Liver (tissue), 8 donors: ENCODE measurements at regions not wholly inside any gene's neighbourhood (a gene's known extent, or its start where the extent isn't known, plus 50 kb on each side); places are given as distances from the start of the nearest gene placed in this dataset.

Experiments
- DNase-seq: peaks from one replicate; pipeline ENCODE4 v3.0.0-alpha.2; 2017; ENCODE audit warnings: low spot score
- H3K27ac ChIP-seq, 2 donors: one replicate each; pipeline ENCODE4 v1.7.0; 2013; ENCODE audit warnings: inconsistent platforms in 2 of 2, low read length in 2 of 2, control low read depth in 1 of 2, low read depth in 1 of 2, mild to moderate bottlenecking in 1 of 2
- H3K27me3 ChIP-seq, 4 donors: one replicate each; pipeline versions ENCODE4 v1.6.1 to v1.7.0; 2013; ENCODE audit warnings: low read length in 3 of 4, inconsistent platforms in 1 of 4, mild to moderate bottlenecking in 1 of 4, moderate library complexity in 1 of 4; ENCODE audit not compliant: control insufficient read depth in 4 of 4, insufficient read depth in 4 of 4
- H3K36me3 ChIP-seq, 4 donors: one replicate each; pipeline versions ENCODE4 v1.6.1 to v1.7.0; 2013; ENCODE audit warnings: low read length in 3 of 4, mild to moderate bottlenecking in 3 of 4, low read depth in 1 of 4, moderate library complexity in 1 of 4; ENCODE audit not compliant: control insufficient read depth in 4 of 4, insufficient read depth in 3 of 4
- H3K4me1 ChIP-seq, 4 donors: one replicate each; pipeline versions ENCODE4 v1.6.1 to v1.7.0; 2013; ENCODE audit warnings: low read length in 3 of 4, mild to moderate bottlenecking in 3 of 4, moderate library complexity in 1 of 4; ENCODE audit not compliant: control insufficient read depth in 4 of 4, insufficient read depth in 4 of 4
- H3K4me3 ChIP-seq, 3 donors: one replicate each; pipeline versions ENCODE4 v1.6.1 to v1.7.0; 2013; ENCODE audit warnings: low read length in 3 of 3, control low read depth in 1 of 3, low read depth in 1 of 3, mild to moderate bottlenecking in 1 of 3
- H3K9ac ChIP-seq, 2 donors: one replicate each; pipeline ENCODE4 v1.7.0; 2013; ENCODE audit warnings: low read length in 2 of 2, mild to moderate bottlenecking in 2 of 2, moderate library complexity in 2 of 2, control low read depth in 1 of 2, low read depth in 1 of 2
- H3K9me3 ChIP-seq, 4 donors: one replicate each; pipeline versions ENCODE4 v1.6.1 to v1.7.0; 2013; ENCODE audit warnings: low read length in 3 of 4; ENCODE audit not compliant: control insufficient read depth in 4 of 4
- CTCF ChIP-seq: fragments of 150-350 bp; IDR thresholded peaks from 2 replicates; pipeline ENCODE4 v1.5.1; 2017; ENCODE audit warnings: improper control_type of control experiment, low read depth, low read length; ENCODE audit not compliant: missing input control
- EGR1 ChIP-seq, 2 donors: IDR thresholded peaks; 2 replicates each; pipeline ENCODE4 v1.6.1; 2016 to 2018; ENCODE audit warnings: antibody characterized with exemption in 2 of 2, low read depth in 2 of 2
- HNF4A ChIP-seq, 2 donors: conservative IDR thresholded peaks; 2 replicates each; pipeline ENCODE4 v1.6.1; 2016; ENCODE audit warnings: antibody characterized with exemption in 2 of 2, mild to moderate bottlenecking in 2 of 2
- HNF4G ChIP-seq: IDR thresholded peaks from 2 replicates; pipeline ENCODE4 v1.6.1; 2016; ENCODE audit warnings: antibody characterized with exemption
- JUND ChIP-seq, 2 donors: IDR thresholded peaks; 2 replicates each; pipeline ENCODE4 v1.6.1; 2016; ENCODE audit warnings: antibody characterized with exemption in 2 of 2
- RAD21 ChIP-seq, 2 donors: IDR thresholded peaks; 2 replicates each; pipeline ENCODE4 v1.6.1; 2016; ENCODE audit warnings: antibody characterized with exemption in 2 of 2, mild to moderate bottlenecking in 2 of 2
- REST ChIP-seq: IDR thresholded peaks from 2 replicates; pipeline ENCODE4 v1.6.1; 2016; ENCODE audit warnings: antibody characterized with exemption, mild to moderate bottlenecking
- RXRA ChIP-seq, 2 donors: IDR thresholded peaks; 2 replicates each; pipeline ENCODE4 v1.6.1; 2017 to 2018; ENCODE audit warnings: antibody characterized with exemption in 2 of 2, mild to moderate bottlenecking in 1 of 2
- SP1 ChIP-seq: IDR thresholded peaks from 2 replicates; pipeline ENCODE4 v1.6.1; 2018; ENCODE audit warnings: antibody characterized with exemption, mild to moderate bottlenecking
- TAF1 ChIP-seq: conservative IDR thresholded peaks from 2 replicates; pipeline ENCODE4 v1.6.1; 2016; ENCODE audit warnings: antibody characterized with exemption, mild to moderate bottlenecking
- YY1 ChIP-seq: IDR thresholded peaks from 2 replicates; pipeline ENCODE4 v1.6.1; 2016; ENCODE audit warnings: antibody characterized with exemption, mild to moderate bottlenecking
- ZBTB33 ChIP-seq: IDR thresholded peaks from 2 replicates; pipeline ENCODE4 v1.6.1; 2016; ENCODE audit warnings: antibody characterized with exemption
- WGBS: extraction: QIAGEN DNeasy Blood & Tissue Kit; methylation state at CpG from one replicate; pipeline ENCODE4 v1.1.7; 2013; 5-methylcytosine and 5-hydroxymethylcytosine counted together
- donor health status: healthy.
- donor health status: healthy.
- donor health status: healthy.
- donor health status: healthy.
- donor health status: healthy.

- H3K9me3 ChIP-seq, result no peaks in the 10 kb centered on the region
Observed at GRCh38 chr3:22861426-22861825, 341.7 kb upstream of the UBE2E2 start.

More at GRCh38 chr3:22861426-22861825, 341.7 kb upstream of the UBE2E2 start:
- WGBS, result 85% methylated on average over 3 of the region's 3 CpGs
- TF ChIP-seq RXRA (IDR thresholded peaks at IDR 0.05), result no peak
- TF ChIP-seq ZBTB33, result no peak
- no peak for TF ChIP-seq REST
- no peak for TF ChIP-seq EGR1 (IDR thresholded peaks at IDR 0.05; ENCODE audit: low read depth in 2 of 2)
- TF ChIP-seq HNF4A (conservative IDR thresholded peaks at IDR 0.05), result no peak
- TF ChIP-seq CTCF, result no peak
- no peak for TF ChIP-seq TAF1
- no peak for TF ChIP-seq SP1
- TF ChIP-seq JUND (IDR thresholded peaks at IDR 0.05), result no peak
- TF ChIP-seq HNF4G, result no peak
- TF ChIP-seq YY1, result no peak
- no peak for TF ChIP-seq RAD21 (IDR thresholded peaks at IDR 0.05)
- Histone ChIP-seq H3K36me3 (no peaks in the 10 kb centered on the region), H3K9ac (no peak overlapping the region), H3K4me1 (peaks cover 0 to 1% (median 0%) of the 10 kb centered on the region in 4 donors), H3K27me3 (no peaks in the 10 kb centered on the region), H3K27ac (no peak overlapping the region), H3K4me3 (no peak overlapping the region)
- DNase-seq, result no peak
